NCI-H82 (cell line): ENCODE measurements at regions not wholly inside any gene's neighbourhood (a gene's known extent, or its start where the extent isn't known, plus 50 kb on each side); places are given as distances from the start of the nearest gene placed in this dataset.
"Not testable (repeated sequence)": the region's sequence is repeated elsewhere in the genome, so short reads cannot be mapped to it uniquely, and the experiment has no call there.

ENCODE experiments used
- DNase-seq: peaks from one replicate; lab custom pipeline; 2025; lab: John Stamatoyannopoulos, UW

DNA sequence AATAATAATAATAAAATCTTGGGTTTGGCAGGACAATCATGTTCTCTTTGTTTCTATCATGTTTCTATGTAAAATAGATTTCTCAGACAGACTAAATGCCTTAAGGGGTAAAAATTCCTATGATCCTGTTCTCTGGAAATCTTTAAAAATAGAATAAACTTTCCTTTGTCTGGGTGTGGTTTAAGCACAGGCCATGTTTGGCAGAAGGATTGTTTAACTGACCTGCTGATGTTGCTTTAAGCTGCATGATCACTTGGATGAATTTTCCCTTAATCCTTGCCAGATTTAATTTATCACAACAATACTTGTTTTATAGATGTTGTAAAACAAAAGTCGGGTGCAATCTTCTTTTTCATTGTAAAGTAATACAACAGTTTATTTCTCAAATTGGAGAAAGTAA lies 341.7 kb upstream of the FAT1 start:
- DNase-seq: no peak

DNA sequence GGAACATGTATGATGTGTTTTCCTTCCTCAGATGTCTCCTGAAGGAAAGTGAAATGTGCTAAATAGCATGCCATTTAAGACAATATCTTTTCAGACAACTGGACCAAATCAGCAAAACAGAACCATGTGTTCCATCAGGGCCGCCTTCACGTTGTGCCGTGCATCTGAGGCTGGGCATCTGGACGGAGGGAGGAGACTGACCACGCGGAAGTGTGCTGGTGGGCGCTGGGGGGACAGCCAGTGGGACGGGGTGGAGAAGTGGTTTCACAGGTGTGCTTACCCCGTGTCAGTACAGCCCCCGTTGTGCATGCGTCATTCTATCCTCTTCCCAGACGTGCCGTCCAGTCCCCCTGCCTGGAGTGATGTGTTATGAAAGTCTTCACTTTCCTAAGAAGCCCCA lies 342.1 kb upstream of the FAT1 start:
- no peak for DNase-seq

DNA sequence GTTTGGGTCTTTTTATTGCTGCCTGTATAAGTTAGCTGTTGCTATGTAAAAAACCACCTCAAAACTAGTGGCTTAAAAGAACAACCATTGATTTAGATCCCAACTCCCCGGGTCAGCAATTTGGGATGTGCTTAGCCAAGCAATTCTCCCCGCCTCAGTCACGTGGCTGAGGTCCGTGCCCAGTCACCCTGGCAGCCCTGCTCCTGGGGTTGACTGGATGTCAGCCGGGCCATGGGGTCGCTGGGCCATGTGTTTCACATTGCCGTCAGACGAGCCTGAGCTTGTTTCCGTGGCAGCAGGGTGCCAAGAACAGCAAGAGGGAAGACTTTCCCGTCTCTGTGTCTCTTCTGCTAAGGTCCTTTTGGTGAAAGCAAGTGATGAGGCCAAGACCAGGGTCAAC lies 345.7 kb upstream of the FAT1 start:
- DNase-seq: no peak

DNA sequence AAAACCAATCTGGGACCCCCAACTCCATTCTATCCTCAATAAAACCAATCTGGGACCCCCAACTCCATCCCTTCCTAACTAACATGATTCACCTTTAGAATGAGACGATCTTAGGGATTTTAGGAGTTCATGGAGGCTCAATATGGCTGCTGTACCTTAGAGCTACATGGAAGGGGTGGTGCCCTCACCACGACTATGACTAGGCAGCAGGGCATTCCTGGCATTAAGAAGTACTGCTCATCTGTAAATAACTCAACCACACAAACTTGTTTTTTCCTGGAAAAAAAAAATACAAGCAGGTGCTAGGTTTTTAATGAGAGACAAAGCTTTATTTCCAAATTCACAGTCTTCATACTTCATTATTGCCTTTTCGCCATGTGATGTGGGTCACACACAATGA lies 346.5 kb upstream of the FAT1 start:
- DNase-seq: no peak

DNA sequence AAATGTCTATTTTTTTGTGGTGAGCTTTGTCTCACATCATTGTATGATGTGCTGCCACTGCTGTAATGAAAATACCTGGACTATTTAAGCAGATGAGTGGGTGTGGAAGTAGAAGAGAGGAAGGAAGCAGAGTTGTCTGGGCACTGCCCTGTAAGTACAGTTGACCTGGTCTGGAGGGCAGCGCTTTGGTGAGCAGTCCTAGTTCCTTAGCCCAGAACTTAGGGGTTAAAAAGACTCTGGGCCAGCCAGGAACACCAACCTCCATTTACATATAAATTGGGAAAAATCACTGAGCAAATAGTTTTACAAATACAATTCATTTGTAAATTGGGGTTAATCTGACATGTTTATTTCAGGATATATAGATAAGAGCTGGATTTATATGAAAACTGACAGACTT lies 347.1 kb upstream of the FAT1 start:
- DNase-seq: no peak

DNA sequence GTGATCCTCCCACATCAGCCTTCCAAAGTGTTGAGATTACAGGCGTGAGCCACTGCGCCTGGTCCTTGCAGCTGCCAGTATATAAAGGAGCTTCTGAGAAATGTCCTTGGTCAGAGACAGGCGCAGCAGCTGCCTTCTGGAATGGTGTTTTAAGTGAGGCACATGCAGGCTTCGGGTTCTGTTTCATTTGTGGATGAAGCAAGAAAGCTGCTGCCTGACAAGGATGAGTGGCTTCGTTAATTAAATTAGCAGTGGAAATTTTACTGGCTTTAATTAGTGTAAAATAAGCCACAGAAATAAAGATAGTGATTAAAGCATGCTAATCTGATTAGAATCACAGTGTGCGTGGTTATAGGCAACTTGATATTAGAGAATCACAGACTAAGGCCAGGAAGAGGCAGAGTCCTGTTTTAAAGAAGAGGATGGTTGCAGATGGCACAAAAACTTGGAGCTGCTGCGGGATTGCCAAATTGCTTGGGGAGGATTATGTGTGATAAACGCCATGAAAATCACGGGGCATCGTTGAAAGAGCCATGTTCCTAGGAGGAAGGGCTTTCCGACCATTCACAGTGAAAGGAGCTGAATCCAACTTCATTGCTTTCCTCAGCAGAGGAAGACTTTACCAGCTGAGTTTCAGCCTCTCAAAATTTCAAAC lies 348.4 kb upstream of the FAT1 start:
- peak; percentile 70 for DNase-seq

DNA sequence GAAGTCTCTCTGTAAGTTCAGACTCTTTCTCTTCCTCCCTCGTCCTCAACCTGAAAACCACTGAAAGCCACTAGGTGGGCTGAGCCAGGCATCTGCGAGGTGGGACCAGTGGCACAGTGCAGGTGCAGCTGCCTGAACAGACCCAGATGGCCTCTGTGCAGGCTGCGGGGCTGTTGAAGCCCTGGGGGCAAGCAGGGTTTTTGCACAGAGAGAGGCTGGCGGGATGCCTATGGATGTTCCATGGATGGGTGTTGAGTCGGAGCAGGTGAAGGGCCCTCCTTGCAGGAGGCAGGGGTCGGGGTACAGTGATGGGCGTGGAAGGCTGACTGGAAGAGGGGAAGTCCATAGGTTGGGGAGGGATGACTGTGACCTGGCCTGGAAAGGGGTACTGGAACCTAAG lies 350.2 kb upstream of the FAT1 start:
- no peak for DNase-seq

DNA sequence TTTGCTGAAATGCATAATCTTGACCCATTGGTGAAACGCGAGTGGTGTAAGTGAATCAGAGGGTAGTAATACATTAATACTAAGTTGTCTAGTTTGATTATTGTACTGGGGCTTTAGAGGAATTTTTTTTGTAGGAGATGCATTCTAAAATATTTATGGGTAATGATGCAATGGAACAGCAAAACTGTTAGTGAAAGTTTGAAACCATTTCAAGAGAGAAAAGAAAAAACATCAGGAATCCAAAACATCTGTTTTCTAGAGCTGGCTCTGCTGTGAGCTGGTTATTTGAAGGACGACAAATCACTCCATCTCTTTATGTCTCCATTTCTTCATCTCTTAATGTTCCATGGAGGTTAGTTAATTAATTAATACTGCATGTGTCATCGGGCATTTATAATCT lies 351.9 kb upstream of the FAT1 start:
- DNase-seq: no peak

DNA sequence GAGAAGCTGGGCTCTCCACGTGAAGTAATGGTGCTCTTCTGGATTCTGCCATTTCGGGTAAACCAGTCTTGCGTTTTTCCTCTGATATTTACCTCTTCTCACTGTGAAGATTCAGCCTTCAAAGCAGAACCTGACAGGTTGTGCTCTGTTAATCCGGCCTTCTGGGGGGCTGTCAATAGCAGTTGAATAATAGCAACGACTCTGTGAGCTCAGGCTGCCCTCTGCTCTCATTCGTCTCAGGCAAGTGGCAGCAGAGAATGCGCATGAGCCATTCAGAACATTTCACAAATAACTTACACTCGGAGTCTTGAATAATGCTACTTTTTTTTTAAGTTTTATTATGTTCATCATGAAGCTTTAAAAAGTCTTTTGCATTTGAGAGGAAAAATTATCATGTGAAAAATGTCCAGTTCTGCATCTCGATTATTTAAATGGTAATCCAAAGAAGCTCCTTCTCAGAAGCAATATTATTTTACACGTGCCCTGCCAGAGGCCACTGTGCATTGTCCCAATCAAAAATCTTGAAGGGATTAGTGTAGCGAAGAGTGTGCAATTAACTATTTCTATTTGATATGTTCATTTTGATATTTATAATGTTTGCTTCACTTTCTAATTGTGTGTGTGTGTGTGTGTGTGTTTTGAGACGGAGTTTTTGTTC lies 354.2 kb upstream of the FAT1 start:
- no peak for DNase-seq

DNA sequence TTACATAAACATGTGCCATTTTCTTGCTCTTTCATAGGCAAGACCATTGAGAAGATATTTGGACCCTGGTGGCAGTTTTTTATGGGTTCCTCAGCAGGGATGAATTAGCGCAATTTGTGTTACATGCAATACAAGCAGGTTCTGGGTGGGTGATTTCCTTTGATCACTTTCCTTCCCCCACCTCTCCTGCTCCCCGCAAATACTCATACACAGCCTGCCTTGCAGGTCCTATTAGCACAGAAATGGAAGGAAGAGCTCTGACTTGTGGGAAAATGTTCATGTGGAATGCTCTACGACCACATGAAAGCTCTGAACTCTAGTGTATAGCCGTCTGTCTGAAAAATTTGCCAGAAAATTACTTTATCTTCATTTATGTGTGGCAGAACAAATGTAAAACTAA lies 361.0 kb upstream of the FAT1 start:
- DNase-seq: no peak

DNA sequence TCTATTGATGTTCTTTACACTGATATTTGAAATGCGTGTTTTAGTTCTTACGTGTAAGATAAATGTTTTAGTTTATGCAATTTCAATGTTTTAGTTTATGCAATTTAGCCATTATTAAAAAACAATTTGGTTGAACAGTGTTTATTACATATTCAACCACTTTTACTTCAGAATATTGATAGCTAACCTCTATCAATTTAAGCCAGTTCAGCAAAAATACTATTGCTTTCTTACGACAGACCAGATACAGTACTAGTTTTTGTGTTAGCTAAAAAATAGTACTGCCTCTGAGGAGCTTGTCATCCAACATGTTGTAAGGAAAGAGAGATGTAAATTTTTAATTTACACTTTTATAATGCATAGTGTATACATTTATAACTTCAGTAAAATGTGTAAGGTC lies 361.7 kb upstream of the FAT1 start:
- DNase-seq: no peak

DNA sequence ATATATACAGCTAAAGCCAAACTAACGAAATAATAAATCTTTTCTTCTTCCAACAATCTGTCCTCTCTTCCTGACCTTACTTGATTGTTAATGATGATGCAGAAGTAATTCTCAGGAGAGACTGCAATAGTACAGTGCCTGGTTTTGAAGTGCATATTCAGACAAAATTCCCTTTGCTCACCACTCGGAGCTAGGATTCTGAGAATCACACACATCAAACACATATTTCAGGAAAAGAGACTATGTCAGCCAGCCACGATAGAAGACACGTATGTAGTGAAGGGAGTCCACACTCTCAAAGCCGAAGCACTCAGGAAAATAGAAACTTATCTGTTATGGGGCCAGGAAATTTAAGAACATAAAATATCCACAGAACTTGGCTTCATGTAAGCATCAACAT lies 362.5 kb upstream of the FAT1 start:
- no peak for DNase-seq

DNA sequence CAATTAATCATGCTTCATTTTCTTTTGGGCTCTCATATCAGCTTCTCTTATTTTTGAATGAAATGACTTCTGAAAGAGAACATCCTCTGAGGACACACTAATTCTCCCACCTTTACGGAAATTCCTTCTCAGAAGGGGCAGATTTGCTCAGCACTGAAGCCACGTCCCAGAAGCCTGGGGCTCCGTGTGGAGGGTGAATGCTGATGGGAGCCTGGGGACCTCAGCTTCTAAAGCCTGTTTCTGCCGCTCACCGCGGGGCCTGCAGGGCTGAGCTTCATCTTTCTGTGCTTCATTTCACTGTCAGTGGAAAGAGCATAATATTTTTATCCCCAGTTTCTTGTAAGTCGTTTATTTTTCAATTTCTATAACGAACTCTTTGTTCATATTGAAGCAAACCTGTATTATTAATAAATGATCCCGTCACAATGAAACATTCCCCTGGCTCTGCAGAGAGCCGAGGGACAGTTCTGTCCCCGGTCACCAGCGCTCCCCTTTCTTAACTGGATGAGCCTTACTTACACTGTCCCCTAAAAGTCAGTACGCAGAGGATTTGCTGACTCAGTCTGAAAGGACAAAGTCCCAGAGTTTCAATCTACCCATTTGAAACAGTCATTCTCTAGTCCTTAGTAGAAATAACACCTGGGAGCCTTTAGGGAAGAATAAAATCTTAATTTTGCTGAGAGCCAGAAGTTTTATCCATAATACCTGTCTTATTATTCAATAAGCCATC lies 364.6 kb upstream of the FAT1 start:
- DNase-seq: no peak

DNA sequence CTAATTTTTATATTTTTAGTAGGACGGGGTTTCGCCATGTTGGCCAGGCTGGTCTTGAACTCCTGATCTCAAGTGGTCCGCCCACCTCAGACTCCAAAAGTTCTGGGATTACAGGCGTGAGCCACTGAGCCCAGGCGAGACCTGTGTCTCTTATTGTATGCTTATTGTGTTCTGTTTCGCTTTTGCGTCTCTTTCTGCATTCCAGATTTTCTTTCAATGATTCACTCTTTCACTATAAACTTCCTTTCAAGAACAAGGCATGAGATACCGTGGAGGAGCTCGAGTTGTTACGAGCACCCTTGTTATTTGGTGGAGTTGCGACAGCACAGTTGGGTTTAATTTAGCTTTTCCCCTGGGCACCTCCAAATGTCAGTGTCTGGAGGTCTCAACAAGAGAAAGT lies 366.7 kb upstream of the FAT1 start:
- no peak for DNase-seq

DNA sequence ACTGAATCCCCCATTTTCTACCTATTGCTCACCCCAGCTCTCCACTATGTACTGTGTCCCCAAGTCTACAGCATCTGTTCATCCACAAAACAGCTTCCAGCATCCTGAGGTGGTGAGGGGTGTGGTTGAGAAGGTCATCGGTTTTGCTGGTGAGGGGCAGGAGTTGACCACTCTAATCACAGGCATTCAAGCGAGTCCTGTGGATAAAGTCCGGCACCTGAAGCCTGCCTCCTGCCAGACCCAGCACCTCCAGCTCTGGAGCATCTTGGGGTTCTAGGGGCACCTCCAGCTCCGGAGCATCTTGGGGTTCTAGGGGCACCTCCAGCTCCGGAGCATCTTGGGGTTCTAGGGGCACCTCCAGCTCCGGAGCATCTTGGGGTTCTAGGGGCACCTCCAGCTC lies 367.2 kb upstream of the FAT1 start:
- DNase-seq: not testable (repeated sequence)

DNA sequence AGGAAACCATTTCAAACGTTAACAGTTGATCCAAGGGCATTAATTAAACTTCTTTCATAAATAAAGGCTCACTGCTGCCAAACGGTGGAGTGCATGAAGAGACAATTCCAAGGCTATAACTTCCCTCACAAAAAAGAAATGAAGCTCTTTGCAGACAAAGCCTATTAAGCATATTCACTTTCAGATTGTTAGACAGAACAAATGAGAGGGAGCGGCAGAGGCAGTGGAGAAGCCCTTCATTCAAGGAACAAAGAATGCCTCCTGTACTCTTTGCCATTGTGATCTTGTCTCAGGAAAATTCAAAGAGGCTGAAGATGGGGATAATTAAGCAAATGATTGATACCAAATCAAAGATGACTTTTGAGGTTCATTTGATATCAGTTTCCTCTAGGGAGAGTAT lies 370.5 kb upstream of the FAT1 start:
- DNase-seq: no peak

DNA sequence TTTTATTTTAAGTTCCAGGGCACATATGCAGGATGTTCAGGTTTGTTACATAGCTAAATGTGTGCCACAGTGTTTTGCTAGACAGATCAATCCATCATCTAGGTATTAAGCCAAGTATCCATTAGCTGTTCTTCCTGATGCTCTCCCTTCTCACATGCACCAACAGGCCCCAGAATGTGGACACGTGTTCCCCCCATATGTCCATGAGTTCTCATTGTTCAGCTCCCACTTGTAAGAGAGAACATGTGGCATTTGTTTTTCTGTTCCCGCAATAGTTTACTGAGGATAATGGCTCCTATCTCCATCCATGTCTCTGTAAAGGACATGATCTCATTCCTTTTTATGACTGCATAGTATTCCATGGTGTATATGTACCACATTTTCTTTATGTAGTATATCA lies 374.8 kb upstream of the FAT1 start:
- no peak for DNase-seq

DNA sequence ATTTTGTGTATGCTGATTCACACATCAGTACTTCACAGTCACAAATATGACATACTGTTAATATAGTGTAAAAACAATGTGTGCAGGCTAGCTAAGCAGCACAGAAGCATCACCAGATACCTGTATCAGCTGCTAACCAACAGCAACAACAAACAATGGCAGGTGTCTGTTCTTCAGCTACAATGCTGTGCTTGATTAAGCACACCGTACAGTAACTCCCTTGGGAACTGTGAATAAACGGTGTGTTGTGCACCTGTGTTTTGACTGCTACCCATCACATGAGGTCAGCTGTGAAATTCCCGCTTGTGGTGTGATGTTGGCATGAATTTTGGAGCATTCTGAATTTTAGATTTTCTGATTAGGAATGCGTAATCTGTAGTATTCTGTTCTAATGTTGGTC lies 379.7 kb upstream of the FAT1 start:
- DNase-seq: no peak

DNA sequence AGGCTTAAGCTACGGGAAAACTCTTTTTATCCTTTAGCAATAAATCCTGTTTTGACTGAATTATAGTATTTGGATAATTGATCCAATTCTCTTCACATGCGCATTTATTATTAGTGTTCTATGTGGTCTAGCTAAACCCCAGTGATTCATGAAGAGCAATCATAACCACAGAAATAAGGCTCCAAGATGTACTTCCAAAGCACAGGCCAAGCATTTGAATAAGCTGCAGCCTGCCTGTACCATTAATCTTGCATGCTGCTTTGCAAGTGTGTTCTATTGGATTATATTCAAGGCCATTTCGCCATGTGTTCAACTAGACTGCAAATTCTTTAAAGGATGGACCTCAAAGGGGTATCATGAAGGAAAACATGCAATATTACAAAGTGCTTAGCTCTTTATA lies 385.2 kb upstream of the FAT1 start:
- DNase-seq: peak; percentile 3

DNA sequence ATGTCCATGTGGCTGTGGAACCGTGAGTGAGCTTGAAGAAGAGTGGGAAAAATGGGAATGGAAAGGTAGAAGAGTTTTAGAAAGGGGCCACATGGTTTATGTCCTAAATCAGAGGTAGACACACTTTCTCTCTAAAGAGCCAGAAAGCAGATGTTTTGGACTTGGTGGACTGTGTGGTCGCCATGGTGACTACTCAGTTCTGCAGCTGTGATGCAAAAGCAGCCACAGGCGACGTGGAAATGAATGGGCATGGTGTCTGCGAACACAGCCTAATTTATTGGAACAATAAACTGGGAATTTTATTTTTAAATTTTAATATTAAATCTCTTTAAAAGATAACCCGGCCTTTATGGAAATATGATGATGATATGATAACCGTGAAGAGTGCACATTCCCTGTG lies 386.0 kb upstream of the FAT1 start:
- no peak for DNase-seq

DNA sequence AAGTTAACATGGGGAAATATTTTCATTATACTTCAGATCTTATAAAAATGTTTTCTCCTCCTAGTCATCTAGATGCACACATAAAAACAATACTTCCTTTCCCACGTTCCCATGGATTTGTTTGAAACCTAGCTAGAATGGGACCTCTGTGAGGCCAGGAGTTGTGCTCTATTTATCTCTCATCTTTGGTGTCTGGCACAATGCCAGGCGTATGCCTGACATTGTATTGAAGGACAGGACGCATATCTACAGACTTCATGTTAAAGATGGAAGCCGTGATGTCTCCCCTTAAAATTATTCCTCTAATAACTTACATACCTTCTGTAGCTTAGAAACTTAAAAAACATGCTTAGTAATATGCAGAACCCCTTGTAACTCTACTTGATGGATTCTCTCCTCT lies 394.5 kb upstream of the FAT1 start:
- no peak for DNase-seq

DNA sequence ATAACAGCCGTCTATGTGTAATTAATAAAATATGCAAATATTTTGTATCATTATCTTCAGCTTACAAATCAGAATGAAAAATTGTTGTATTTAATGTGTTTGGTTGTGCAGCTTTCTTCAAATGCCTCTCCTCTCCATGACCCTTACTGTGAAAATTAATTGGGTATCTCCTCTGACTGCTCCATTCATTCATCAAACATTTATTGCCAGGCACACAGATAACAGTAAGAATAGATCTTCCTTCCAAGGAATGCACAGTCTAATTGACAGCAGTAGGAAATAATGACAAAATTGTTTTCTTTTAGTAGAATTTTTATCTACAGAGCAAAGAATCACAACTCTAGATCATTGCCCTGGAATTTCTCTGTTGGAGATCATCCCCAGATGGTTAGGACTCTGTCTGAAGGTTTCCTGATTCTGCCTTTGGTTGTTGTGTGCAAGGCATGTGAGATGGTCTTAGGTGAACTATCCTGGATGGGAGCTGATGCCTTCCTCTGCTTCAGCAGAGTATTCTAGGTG lies 395.0 kb upstream of the FAT1 start:
- no peak for DNase-seq

DNA sequence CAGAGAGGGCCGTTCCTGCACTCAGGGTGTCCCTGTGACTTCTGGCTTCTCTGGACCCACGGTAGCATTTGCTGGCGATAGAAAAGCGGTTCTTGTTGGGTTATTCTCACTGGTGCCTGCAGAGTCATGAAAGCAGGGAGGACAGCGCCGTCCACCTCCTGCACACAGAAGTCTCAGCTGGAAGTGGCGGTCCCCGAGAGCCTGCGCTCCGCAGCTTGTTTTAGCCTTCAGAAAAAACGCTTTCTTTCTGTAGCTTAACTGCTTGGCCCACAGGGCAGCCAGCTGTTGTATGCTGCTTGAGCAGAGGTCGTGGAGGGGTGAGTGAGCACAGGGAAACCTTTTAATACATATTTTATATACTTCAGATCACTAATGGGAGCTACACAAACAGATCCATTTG lies 400.7 kb upstream of the FAT1 start:
- no peak for DNase-seq
